Keratinocyte (primary cell): ENCODE measurements at regions not wholly inside any gene's neighbourhood (a gene's known extent, or its start where the extent isn't known, plus 50 kb on each side); places are given as distances from the start of the nearest gene placed in this dataset.

Experiments
- EZH2 ChIP-seq: IDR thresholded peaks from one replicate; pipeline ENCODE4 v1.6.1; 2012; ENCODE audit warnings: inconsistent platforms, mild to moderate bottlenecking, low read length, moderate library complexity
- TF ChIP-seq, protein P1 (sequence below), 3 experiments: IDR thresholded peaks in 1 of 3; conservative IDR thresholded peaks in 1 of 3; optimal IDR thresholded peaks in 1 of 3; 2 replicates in 2 of 3; 3 replicates in 1 of 3; pipeline versions ENCODE3 to v1.5.1; 2011; ENCODE audit warnings: low read length in 3 of 3, mild to moderate bottlenecking in 3 of 3, moderate library complexity in 2 of 3, control low read depth in 1 of 3, inconsistent platforms in 1 of 3; ENCODE audit not compliant: insufficient read depth in 2 of 3; ENCODE audit errors: extremely low read depth in 1 of 3

DNA sequence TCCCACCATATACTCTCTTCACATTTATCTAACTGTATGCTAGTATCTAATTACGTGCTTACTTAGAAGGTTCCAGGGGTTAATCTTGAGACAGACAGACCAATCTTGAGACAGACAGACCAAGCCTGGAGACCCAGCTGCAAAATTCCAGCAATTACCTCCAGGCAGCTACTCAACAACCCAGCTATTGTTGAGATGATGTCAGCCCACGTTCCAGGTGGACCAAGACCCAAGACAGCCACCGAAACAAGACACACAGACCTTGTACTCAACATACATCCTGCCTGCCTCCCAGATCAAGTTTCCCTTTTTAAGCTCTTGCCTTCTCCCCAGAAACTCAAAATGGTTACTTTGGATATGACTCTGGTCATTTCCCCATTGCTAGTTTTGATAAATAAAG lies 64.9 kb upstream of the VASH1 start:
- TF ChIP-seq, protein P1, sequence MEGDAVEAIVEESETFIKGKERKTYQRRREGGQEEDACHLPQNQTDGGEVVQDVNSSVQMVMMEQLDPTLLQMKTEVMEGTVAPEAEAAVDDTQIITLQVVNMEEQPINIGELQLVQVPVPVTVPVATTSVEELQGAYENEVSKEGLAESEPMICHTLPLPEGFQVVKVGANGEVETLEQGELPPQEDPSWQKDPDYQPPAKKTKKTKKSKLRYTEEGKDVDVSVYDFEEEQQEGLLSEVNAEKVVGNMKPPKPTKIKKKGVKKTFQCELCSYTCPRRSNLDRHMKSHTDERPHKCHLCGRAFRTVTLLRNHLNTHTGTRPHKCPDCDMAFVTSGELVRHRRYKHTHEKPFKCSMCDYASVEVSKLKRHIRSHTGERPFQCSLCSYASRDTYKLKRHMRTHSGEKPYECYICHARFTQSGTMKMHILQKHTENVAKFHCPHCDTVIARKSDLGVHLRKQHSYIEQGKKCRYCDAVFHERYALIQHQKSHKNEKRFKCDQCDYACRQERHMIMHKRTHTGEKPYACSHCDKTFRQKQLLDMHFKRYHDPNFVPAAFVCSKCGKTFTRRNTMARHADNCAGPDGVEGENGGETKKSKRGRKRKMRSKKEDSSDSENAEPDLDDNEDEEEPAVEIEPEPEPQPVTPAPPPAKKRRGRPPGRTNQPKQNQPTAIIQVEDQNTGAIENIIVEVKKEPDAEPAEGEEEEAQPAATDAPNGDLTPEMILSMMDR (optimal IDR thresholded peaks at IDR 0.05 in 1 of 3, IDR thresholded peaks at IDR 0.05 in 1 of 3, conservative IDR thresholded peaks at IDR 0.05 in 1 of 3; ENCODE audit: extremely low read depth in 1 of 3, insufficient read depth in 2 of 3, low read length in 3 of 3) = no peak
- no peak for TF ChIP-seq EZH2
